T47D (cell line): ENCODE measurements at regions not wholly inside any gene's neighbourhood (a gene's known extent, or its start where the extent isn't known, plus 50 kb on each side); places are given as distances from the start of the nearest gene placed in this dataset.

Experiments used
- DNase-seq, 2 experiments: peaks; one replicate each; pipeline versions ENCODE4 v3.0.0 to v3.0.0-alpha.2; 2011 to 2012; ENCODE audit warnings: low read depth in 1 of 2, low spot score in 1 of 2
- JUND ChIP-seq: IDR thresholded peaks from 2 replicates; pipeline ENCODE4 v1.6.1; 2012; ENCODE audit warnings: low read depth
- in situ Hi-C: cut with HindIII; loops from 2 replicates; pipeline ENCODE4 v1.10.0; 2016; ENCODE audit warnings: low sequenced_read_pairs, low pct_unique_long_range_greater_than_20kb

- DNase-seq, result no peak
- no peak for TF ChIP-seq JUND
- in situ Hi-C loops, result no loop called here
These were observed 146.9 kb downstream of the TM9SF2 start for GRCh38 chr13:99648066-99648665.

- in situ Hi-C loops, result no loop called here
- DNase-seq, result no peak
These were observed 146.3 kb downstream of the TM9SF2 start for GRCh38 chr13:99647596-99647985.

GRCh38 chr13:99646866-99647595 is 145.8 kb downstream of the TM9SF2 start:
- in situ Hi-C loops, result no loop called here
- TF ChIP-seq JUND, result no peak

More at GRCh38 chr13:99647596-99647985, 146.3 kb downstream of the TM9SF2 start:
- no peak for TF ChIP-seq JUND

GRCh38 chr13:99642841-99643240 is 141.6 kb downstream of the TM9SF2 start:
- in situ Hi-C loops, result no loop called here
- no peak for TF ChIP-seq JUND
- no peak for DNase-seq

More at GRCh38 chr13:99646866-99647595, 145.8 kb downstream of the TM9SF2 start:
- DNase-seq, result no peak

- DNase-seq, result no peak
- in situ Hi-C loops, result no loop called here
These were observed 140.7 kb downstream of the TM9SF2 start for GRCh38 chr13:99642006-99642405.

GRCh38 chr13:99640260-99640659 is 139.0 kb downstream of the TM9SF2 start:
- in situ Hi-C loops, result no loop called here
- no peak for TF ChIP-seq JUND
- DNase-seq, result no peak

More at GRCh38 chr13:99642006-99642405, 140.7 kb downstream of the TM9SF2 start:
- TF ChIP-seq JUND, result no peak

GRCh38 chr13:99639126-99639525 is 137.9 kb downstream of the TM9SF2 start:
- no peak for DNase-seq
- in situ Hi-C loops, result no loop called here
- no peak for TF ChIP-seq JUND

GRCh38 chr13:99636728-99637353 is 135.6 kb downstream of the TM9SF2 start:
- TF ChIP-seq JUND, result no peak
- no peak for DNase-seq
- in situ Hi-C loops, result no loop called here

- no peak for TF ChIP-seq JUND
- DNase-seq, result no peak
- in situ Hi-C loops, result no loop called here
These were observed 135.0 kb downstream of the TM9SF2 start for GRCh38 chr13:99636306-99636705.

GRCh38 chr13:99634672-99635071 is 133.4 kb downstream of the TM9SF2 start:
- in situ Hi-C loops, result no loop called here
- no peak for TF ChIP-seq JUND
- DNase-seq, result no peak

GRCh38 chr13:99630269-99630898 is 129.1 kb downstream of the TM9SF2 start:
- in situ Hi-C loops, result no loop called here
- DNase-seq, result no peak
- TF ChIP-seq JUND, result no peak

GRCh38 chr13:99629641-99630040 is 128.4 kb downstream of the TM9SF2 start:
- TF ChIP-seq JUND, result no peak
- in situ Hi-C loops, result no loop called here
- DNase-seq, result no peak

- TF ChIP-seq JUND, result no peak
- no peak for DNase-seq
- in situ Hi-C loops, result no loop called here
These were observed 127.2 kb downstream of the TM9SF2 start for GRCh38 chr13:99628442-99628841.
